Sigmoid colon (tissue), 6 donors: ENCODE measurements at regions not wholly inside any gene's neighbourhood (a gene's known extent, or its start where the extent isn't known, plus 50 kb on each side); places are given as distances from the start of the nearest gene placed in this dataset.
"Not testable (repeated sequence)": the region's sequence is repeated elsewhere in the genome, so short reads cannot be mapped to it uniquely, and the experiment has no call there.

Experiments
- DNase-seq: peaks from one replicate; pipeline ENCODE4 v3.0.0-alpha.2; 2019
- H3K27ac ChIP-seq, 4 donors: fragments of 200-600 bp; sonication (generic); one replicate each; pipeline ENCODE4 v1.5.1; 2016 to 2019; ENCODE audit warnings: mild to moderate bottlenecking in 1 of 4
- H3K27me3 ChIP-seq, 3 donors: fragments of 200-600 bp; sonication (generic); one replicate each; pipeline ENCODE4 v1.5.1; 2019; ENCODE audit warnings: mild to moderate bottlenecking in 1 of 3
- H3K36me3 ChIP-seq, 4 donors: fragments of 200-600 bp; sonication (generic); one replicate each; pipeline ENCODE4 v1.5.1; 2016 to 2019
- H3K4me1 ChIP-seq, 4 donors: fragments of 200-600 bp; sonication (generic); one replicate each; pipeline ENCODE4 v1.5.1; 2017 to 2019
- H3K4me3 ChIP-seq, 4 donors: fragments of 200-600 bp; sonication (generic); one replicate each; pipeline ENCODE4 v1.5.1; 2017 to 2019; ENCODE audit warnings: mild to moderate bottlenecking in 2 of 4, moderate library complexity in 1 of 4
- H3K9me3 ChIP-seq, 4 donors: fragments of 200-600 bp in 3 of 4; sonication (generic) in 3 of 4; one replicate each; pipeline versions ENCODE4 v1.5.1 to v1.6.1; 2013 to 2019
- EP300 ChIP-seq, 4 donors: sonication (generic); formaldehyde crosslinking; IDR thresholded peaks; one replicate each; pipeline ENCODE4 v1.6.1; 2017; ENCODE audit warnings: antibody characterized with exemption in 4 of 4
- POLR2A ChIP-seq, 2 donors: fragments of 450-650 bp; IDR thresholded peaks; one replicate each; pipeline ENCODE4 v1.6.1; 2016; ENCODE audit warnings: antibody characterized with exemption in 2 of 2, mild to moderate bottlenecking in 2 of 2, moderate library complexity in 2 of 2
- POLR2AphosphoS5 ChIP-seq, 4 donors: sonication (generic); formaldehyde crosslinking; IDR thresholded peaks; one replicate each; pipeline ENCODE4 v1.6.1; 2017; ENCODE audit warnings: antibody characterized with exemption in 4 of 4
- WGBS, 2 donors: extraction: QIAGEN DNeasy Blood & Tissue Kit; methylation state at CpG; one replicate each; pipeline ENCODE4 v1.1.7; 2013; 5-methylcytosine and 5-hydroxymethylcytosine counted together
- intact Hi-C: fragments of 100-400 bp; cut with DNase I; formaldehyde crosslinking; loops from one replicate; pipeline ENCODE4 v1.15.1; 2023
- TF ChIP-seq, protein P1 (sequence below), 4 experiments: fragments of 450-650 bp in 3 of 4; fragments of 200-600 bp in 1 of 4; IDR thresholded peaks; one replicate each; pipeline ENCODE4 v1.5.1; 2016 to 2019; ENCODE audit warnings: antibody characterized with exemption in 4 of 4, mild to moderate bottlenecking in 3 of 4, moderate library complexity in 2 of 4
- donor health status: healthy with polysubstance abuse.
- donor health status: healthy.

GRCh38 chr7:138388673-138389491, 71.2 kb upstream of the TRIM24 start:
- H3K4me1 ChIP-seq, result no peaks in the 10 kb centered on the region

DNA sequence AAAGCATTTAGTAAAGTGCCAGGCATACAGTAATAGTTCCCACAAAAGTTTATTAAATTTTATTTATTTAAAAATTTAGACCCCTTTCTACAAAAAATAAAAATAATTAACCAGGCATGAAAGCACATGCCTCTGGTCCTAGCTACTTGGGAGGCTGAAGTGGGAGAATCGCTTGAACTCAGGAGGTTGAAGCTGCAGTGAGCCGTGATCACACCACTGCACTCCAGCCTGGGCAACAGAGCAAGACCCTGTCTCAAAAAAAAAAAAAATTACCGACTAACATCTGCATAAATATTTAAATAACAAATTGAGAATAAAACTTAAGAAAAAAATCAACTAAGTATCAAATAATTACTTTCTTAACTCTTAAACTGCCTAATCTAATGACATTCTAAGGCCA, 64.3 kb upstream of the TRIM24 start:
- Histone ChIP-seq H3K9me3 (no peaks in the 10 kb centered on the region), H3K36me3 (no peaks in the 10 kb centered on the region), H3K27ac (no peak overlapping the region), H3K4me1 (no peaks in the 10 kb centered on the region), H3K27me3 (no peaks in the 10 kb centered on the region), H3K4me3 (no peak overlapping the region)
- intact Hi-C loops, result no loop called here
- TF ChIP-seq, protein P1, sequence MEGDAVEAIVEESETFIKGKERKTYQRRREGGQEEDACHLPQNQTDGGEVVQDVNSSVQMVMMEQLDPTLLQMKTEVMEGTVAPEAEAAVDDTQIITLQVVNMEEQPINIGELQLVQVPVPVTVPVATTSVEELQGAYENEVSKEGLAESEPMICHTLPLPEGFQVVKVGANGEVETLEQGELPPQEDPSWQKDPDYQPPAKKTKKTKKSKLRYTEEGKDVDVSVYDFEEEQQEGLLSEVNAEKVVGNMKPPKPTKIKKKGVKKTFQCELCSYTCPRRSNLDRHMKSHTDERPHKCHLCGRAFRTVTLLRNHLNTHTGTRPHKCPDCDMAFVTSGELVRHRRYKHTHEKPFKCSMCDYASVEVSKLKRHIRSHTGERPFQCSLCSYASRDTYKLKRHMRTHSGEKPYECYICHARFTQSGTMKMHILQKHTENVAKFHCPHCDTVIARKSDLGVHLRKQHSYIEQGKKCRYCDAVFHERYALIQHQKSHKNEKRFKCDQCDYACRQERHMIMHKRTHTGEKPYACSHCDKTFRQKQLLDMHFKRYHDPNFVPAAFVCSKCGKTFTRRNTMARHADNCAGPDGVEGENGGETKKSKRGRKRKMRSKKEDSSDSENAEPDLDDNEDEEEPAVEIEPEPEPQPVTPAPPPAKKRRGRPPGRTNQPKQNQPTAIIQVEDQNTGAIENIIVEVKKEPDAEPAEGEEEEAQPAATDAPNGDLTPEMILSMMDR (IDR thresholded peaks at IDR 0.05), result no peak
- TF ChIP-seq POLR2AphosphoS5 (IDR thresholded peaks at IDR 0.05), result no peak
- TF ChIP-seq POLR2A (IDR thresholded peaks at IDR 0.05), result no peak
- TF ChIP-seq EP300 (IDR thresholded peaks at IDR 0.05), result no peak
- WGBS, 2 donors, result 58 to 62% methylated on average over 3 of the region's 3 CpGs
- DNase-seq, result no peak

More at GRCh38 chr7:138388673-138389491, 71.2 kb upstream of the TRIM24 start:
- H3K27me3 ChIP-seq, result no peaks in the 10 kb centered on the region
- no peak for DNase-seq
- H3K27ac ChIP-seq, result no peak overlapping the region
- no peaks in the 10 kb centered on the region for H3K9me3 ChIP-seq
- H3K36me3 ChIP-seq, result no peaks in the 10 kb centered on the region
- H3K4me3 ChIP-seq, result no peak overlapping the region
- 24 to 71% methylated on average over 1 of the region's 1 CpG for WGBS, 2 donors
- TF ChIP-seq, protein P1 (IDR thresholded peaks at IDR 0.05), result no peak
- TF ChIP-seq EP300 (IDR thresholded peaks at IDR 0.05) (no peak), POLR2A (IDR thresholded peaks at IDR 0.05) (no peak), POLR2AphosphoS5 (IDR thresholded peaks at IDR 0.05) (no peak)
- intact Hi-C loops, result no loop called here

DNA sequence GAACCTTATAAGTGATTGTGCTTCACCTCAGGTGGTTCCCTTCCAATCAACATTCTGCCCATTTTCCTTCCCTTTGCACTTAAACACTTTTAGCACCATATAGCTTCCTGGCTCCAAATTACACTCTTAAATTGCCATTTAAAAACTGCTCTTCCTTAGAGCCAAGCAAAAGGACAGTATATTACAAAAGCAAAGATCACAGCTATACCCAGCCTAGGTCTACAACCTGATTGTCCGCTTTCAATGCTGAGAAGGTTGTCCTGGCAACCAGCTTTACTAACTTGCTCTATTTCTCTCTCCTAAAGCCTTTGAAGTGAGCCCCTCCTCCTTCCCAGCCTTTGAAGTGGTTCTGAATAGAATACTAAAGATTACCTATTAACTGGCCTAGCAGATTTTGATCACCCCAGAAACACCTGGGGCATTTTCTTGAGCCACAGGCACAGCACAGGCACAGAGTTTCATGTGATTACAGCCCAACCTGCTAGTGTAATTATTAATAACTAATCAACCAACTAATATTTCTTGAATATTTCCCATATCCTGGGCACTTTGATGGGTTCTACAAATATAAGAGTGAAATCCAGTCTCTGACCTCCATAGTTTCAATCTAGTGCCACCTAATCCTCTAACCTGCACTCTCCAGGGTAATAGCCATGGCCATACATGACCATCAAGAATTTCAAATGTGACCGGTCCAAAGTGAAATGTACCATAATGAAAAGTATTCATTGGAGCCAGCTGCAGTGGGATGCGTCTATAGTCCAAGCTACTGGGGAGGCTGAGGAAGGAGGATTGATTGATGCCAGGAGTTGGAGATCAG, 63.6 kb upstream of the TRIM24 start:
- TF ChIP-seq POLR2AphosphoS5 (IDR thresholded peaks at IDR 0.05), result no peak
- Histone ChIP-seq H3K9me3 (no peaks in the 10 kb centered on the region), H3K4me3 (no peak overlapping the region), H3K27ac (no peak overlapping the region), H3K27me3 (no peaks in the 10 kb centered on the region), H3K36me3 (no peaks in the 10 kb centered on the region), H3K4me1 (no peaks in the 10 kb centered on the region)
- intact Hi-C loops, result no loop called here
- WGBS, 2 donors, result 50 to 85% methylated on average over 3 of the region's 3 CpGs
- DNase-seq, result no peak

GRCh38 chr7:138397071-138397433, 63.0 kb upstream of the TRIM24 start:
- H3K27me3 ChIP-seq, H3K36me3 ChIP-seq, H3K9me3 ChIP-seq, H3K4me3 ChIP-seq, DNase-seq, intact Hi-C loops, H3K27ac ChIP-seq, H3K4me1 ChIP-seq: not testable (repeated sequence)
- WGBS, 2 donors, result 88 to 97% methylated on average over 3 of the region's 3 CpGs

- no peak for DNase-seq
Measured at GRCh38 chr7:138398857-138399256, 61.2 kb upstream of the TRIM24 start.

More at GRCh38 chr7:138398857-138399256, 61.2 kb upstream of the TRIM24 start:
- TF ChIP-seq EP300 (IDR thresholded peaks at IDR 0.05) (no peak), POLR2A (IDR thresholded peaks at IDR 0.05) (no peak), POLR2AphosphoS5 (IDR thresholded peaks at IDR 0.05) (no peak)
- TF ChIP-seq, protein P1 (IDR thresholded peaks at IDR 0.05), result no peak
- Histone ChIP-seq H3K36me3 (no peaks in the 10 kb centered on the region), H3K27me3 (no peaks in the 10 kb centered on the region), H3K9me3 (no peaks in the 10 kb centered on the region), H3K4me3 (no peak overlapping the region), H3K27ac (no peak overlapping the region), H3K4me1 (no peaks in the 10 kb centered on the region)
- intact Hi-C loops, result no loop called here
- 50 to 94% methylated on average over 1 of the region's 1 CpG for WGBS, 2 donors
